ENCODE measurements at regions not wholly inside any gene's neighbourhood (a gene's known extent, or its start where the extent isn't known, plus 50 kb on each side); places are given as distances from the start of the nearest gene placed in this dataset.

DNA sequence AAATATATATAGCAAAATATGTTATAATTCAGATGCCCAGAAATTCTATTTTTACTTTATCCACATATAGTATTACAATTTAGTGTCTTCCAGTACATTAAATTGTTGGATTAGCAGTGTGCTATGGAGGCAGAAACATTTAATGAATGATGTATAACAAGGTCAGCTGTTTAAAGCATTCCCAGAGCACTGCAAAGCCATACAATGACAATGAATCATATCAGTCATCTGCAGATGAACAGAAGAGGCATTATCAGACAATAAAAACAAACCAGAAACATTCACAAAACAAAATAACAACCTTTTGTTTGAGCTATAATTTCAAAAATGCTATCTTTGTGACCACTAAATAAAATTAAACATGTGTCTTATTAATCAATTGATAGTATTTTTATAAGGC is 524.2 kb downstream of the FAT4 start:
- TF ChIP-seq EZH2 (IDR thresholded peaks at IDR 0.05; ENCODE audit: borderline replicate concordance, insufficient read depth, low read depth, low read length, poor library complexity, severe bottlenecking): no peak
- TF ChIP-seq, protein P1, sequence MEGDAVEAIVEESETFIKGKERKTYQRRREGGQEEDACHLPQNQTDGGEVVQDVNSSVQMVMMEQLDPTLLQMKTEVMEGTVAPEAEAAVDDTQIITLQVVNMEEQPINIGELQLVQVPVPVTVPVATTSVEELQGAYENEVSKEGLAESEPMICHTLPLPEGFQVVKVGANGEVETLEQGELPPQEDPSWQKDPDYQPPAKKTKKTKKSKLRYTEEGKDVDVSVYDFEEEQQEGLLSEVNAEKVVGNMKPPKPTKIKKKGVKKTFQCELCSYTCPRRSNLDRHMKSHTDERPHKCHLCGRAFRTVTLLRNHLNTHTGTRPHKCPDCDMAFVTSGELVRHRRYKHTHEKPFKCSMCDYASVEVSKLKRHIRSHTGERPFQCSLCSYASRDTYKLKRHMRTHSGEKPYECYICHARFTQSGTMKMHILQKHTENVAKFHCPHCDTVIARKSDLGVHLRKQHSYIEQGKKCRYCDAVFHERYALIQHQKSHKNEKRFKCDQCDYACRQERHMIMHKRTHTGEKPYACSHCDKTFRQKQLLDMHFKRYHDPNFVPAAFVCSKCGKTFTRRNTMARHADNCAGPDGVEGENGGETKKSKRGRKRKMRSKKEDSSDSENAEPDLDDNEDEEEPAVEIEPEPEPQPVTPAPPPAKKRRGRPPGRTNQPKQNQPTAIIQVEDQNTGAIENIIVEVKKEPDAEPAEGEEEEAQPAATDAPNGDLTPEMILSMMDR (IDR thresholded peaks at IDR 0.05): no peak

All from B cell (primary cell).